Activated gamma-delta T cell (primary cell): ENCODE measurements at regions not wholly inside any gene's neighbourhood (a gene's known extent, or its start where the extent isn't known, plus 50 kb on each side); places are given as distances from the start of the nearest gene placed in this dataset.

ENCODE experiments used
- DNase-seq: peaks from one replicate; lab custom pipeline; 2025; lab: John Stamatoyannopoulos, UW

DNA sequence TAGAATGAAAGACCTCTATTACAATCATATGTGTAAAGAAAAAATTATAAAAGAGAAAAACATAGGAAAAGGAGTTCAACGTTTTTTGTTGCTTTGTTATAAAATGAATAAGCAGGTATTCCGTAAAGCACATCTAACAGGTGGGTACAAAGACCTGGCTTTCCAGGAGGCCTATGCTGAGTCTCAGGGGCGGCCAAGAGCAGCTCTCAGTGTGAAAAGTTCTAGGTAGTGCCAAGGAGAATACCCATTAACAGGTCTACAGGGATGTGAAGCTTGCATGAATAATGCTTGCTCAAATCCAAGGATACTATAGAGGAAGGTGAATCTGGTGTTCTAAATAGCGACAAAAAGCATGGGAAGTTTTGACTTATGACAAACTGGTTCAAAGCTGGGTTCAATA, 944.4 kb downstream of the PDHA2 start:
- DNase-seq, result no peak

DNA sequence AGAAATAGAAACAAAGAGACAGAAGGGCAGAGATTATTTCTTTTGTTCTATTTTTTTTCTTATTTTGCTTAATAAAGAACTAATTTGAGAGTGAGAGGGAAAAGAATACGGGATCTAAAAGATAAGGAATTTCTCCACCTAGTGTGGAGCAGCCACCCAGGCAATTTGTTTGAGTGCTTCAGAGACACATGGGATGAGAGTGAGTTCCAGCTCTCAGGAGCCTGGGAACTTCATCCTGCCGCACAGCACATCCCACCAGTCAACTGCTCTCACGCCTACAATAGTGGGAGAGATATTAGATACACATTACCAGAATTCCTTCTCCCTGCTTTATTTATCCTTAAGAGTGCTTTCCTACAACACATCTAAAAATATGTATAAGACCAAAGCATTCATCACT, 946.4 kb downstream of the PDHA2 start:
- DNase-seq, result no peak

DNA sequence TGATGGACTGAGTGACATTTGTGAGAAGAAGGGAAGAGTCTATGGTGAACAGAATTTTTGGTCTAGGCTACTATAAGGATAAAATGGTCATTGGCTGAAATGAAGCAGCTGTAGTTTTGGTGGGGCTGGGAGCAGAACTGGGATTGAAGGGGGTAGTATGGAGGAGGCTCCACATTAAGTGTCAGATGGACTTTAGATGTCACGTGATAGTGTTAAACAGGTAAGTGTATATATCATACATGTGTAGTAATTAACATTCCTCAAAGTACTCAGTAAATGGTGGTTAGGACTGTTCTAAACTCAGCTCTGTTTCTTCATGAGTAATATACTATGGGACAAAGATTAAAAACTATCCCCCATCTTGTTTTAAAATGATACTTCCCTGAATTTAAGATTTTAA, 947.9 kb downstream of the PDHA2 start:
- no peak for DNase-seq

DNA sequence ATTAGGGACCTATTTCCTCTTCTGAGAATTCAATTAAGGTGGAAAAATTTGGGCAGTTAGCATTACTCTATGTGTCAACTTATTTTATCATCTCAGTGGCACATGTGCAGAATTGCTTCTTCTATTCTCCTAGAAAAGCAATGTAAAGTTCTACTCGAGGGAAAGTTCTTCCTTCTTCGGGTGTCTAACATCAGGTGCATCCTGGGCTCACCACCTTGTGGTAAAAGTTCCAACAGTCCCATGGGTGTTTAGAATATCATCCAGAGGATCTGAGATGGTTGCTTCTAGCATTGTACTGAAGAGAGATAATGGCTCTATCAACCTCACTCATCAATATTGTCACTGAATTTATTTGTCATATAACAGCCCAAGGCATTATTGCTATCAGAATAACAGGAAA, 969.7 kb downstream of the PDHA2 start:
- DNase-seq, result no peak

GRCh38 chr4:96827086-96827485, 987.2 kb downstream of the PDHA2 start:
- DNase-seq, result no peak

- no peak for DNase-seq
Measured at GRCh38 chr4:96833831-96834230, 993.9 kb downstream of the PDHA2 start.

DNA sequence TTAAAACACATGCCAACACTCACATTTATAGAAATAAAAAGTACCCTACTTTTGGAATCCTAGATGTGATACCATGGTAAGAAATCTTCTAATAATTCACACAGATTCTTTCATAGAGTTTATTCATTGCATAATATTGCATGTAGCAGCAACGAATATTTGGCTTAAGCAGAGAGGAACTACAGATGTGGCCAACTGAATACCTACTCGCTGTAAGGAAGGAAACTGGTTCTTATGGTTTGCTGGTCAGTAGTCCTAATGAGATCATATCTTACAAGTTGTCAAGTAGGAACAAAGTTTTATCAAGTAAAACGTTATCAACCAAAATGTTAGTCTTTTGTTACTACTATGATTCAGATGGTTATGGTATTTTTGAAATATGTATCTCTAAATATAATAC, 996.1 kb downstream of the PDHA2 start:
- DNase-seq, result no peak

- no peak for DNase-seq
Measured at GRCh38 chr4:96839441-96839840, 999.5 kb downstream of the PDHA2 start.

DNA sequence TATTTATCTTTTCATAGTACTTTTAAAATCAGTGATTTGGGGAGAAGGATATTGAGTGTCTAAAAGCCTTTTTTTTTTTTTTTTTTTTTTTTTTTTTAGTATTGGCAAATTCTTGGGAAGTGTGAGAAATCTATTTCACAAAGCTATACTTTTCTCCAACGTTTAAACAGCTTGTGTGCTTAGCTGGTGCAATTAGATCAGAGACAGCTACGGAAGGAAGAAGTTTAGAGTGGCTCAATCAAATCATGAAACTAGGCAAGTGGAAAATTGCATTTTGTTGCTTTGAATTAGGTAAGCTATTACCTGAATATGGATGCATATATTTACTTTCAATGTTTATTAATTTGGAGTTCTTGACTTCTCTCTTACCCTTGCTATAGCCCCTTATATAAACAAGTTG, 1001.9 kb downstream of the PDHA2 start:
- DNase-seq, result no peak

DNA sequence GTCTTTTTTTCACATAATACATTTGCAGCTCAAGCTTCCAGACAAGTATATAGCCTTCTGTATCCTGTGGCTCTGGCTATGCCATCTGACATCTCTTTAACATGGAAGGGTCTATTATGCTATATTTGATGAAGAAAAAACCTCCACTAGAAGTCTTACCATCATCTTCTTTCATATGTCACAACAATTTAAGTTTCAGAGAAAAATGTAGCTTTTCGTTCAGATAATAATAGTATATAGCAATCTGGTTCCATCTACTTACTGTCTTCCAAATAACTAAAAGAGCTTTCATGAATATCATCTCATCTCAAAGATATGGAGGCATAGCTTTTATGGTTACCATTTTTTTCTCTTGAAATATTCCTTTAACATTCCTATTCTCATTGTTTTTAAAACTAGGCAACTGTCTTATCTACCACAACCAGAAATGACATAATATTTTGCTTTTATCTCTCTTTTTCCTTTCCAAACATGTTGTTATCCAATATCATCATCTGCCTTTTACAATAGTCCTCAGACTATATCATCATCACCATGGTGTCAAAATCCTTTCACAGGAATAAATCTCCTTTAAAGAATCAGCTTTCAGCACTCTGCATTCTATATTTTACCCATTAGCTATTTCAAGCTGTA, 1005.1 kb downstream of the PDHA2 start:
- DNase-seq, result no peak

GRCh38 chr4:96845819-96846218, 1005.9 kb downstream of the PDHA2 start:
- no peak for DNase-seq

DNA sequence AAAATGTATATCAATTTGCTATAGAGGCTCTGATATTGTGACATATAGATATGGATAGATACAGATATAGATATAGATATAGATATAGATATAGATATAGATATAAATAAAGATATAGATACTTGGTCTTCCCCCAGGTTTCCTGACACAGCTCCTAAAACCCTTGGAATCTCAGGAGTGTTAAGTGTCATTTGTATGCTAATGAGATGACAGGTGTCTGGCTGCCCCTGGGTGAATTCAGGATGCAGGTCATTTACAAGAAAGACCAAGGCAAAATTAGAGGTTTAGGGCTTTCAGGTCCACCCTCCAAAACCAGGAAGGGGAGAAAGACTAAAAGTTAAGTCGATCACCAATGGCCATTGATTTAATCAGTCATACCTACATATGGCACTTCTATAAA, 1034.8 kb downstream of the PDHA2 start:
- DNase-seq, result no peak

- DNase-seq, result no peak
Measured at GRCh38 chr4:96879527-96879926, 1039.6 kb downstream of the PDHA2 start.

DNA sequence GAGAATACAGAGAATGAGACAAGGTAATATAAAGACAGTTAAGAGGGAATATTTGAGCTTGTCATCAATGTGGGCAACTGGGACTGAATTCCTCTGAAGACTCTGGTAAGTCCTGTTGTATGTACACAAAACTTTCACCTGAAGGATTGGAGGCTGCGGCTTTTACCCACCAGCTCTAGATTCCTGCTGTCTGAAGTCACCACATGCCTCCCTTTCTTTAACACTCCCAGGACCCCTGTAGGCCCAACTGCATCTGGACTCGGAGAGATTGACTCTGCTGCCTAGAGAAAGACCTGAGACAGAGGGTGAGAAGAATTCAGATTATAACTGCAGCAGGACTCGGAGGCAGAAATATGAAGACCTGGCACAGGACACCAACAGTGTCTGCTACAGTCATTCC, 1048.0 kb downstream of the PDHA2 start:
- DNase-seq, result no peak

GRCh38 chr4:96894621-96895020, 1054.7 kb downstream of the PDHA2 start:
- DNase-seq, result no peak

GRCh38 chr4:96895826-96896225, 1055.9 kb downstream of the PDHA2 start:
- DNase-seq, result no peak

- DNase-seq, result no peak
Measured at GRCh38 chr4:96912716-96913115, 1072.8 kb downstream of the PDHA2 start.

DNA sequence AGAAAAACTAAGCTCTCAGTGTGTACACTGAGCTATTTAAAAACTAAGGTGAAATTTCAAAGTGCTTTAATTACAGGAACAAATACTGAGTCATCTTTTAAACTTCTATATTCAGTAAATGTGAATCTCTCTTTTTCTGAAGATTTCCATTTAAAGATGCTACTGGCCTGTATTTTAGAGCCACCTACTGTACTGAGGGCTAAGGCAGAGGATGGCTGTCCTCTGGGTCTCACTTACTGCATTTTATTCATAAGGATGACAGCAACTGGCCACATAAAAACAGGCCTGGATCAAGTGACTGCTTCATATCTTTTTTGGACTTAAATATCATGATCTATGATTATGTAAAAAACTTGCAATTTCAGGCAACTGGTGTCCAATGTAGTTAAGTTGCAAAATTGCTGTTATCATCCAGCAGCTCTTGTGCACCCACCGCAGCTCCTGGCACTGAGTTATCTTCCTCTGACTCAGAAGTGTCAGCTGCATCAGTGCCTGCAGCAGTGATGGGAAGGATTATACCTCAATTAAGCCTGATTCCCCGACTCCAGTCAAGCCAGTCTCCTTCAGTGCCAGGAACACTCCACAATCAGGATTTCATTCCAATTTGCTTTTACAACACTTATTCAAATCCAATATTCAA, 1073.7 kb downstream of the PDHA2 start:
- no peak for DNase-seq

DNA sequence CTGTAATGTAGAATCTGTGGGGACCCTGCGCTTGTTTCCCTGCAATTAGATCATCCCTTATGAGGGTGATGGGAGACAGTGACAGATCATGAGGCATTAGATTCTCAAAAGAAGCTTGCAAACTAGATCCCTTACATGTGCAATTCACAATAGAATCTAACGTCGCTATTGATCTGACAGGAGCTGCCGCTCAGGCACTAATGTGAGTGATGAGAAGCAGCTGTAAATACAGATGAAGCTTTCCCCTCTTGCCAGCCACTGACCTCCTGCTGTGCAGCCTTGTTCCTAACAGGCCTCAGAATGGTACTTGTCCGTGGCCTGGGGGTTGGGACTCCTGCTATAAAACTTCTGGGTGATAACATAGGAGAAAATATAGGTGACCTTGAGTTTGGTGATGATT, 1076.8 kb downstream of the PDHA2 start:
- DNase-seq, result no peak

- DNase-seq, result no peak
Measured at GRCh38 chr4:96936886-96937285, 1097.0 kb downstream of the PDHA2 start.

DNA sequence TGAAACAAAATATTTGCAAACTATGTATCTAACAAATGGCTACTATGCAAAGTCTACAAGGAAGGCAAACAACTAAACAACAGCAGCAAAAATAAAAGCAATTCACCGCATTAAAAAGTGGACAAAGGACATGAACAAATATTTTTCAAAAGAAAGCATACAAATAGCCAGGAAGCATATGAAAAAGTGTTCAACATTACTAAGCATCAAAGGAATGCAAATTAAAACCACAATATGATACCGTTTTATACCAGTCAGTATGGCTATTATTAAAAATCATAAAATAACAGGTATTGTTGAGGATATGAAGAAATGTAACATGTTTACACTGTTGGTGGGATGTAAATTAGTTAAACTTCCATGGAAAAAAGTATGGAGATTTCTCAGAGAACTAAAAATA, 1106.7 kb downstream of the PDHA2 start:
- DNase-seq, result no peak

DNA sequence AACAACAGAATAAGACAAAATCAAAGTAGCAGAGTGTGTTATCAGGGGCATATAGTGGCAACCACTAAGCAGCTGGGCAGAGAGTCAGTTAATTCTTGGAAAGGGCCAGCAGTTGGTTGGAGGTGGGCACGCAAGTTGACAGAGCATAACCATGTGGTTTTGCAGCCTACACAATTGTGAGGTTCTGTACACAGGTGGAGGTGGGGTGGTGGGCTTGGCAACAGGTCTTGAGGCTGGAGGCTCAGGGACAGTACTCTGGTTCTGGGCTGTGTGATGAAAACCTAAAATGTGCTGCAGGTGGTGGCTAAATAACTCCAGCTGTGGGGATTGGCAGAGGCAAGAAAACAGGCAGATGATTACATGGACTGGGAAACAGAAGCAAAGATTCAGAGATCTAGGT, 1112.7 kb downstream of the PDHA2 start:
- DNase-seq, result no peak

GRCh38 chr4:96955226-96955625, 1115.3 kb downstream of the PDHA2 start:
- DNase-seq, result no peak

GRCh38 chr4:96955691-96956090, 1115.8 kb downstream of the PDHA2 start:
- DNase-seq, result no peak
